Gastroesophageal sphincter (tissue), 4 donors: ENCODE measurements at regions not wholly inside any gene's neighbourhood (a gene's known extent, or its start where the extent isn't known, plus 50 kb on each side); places are given as distances from the start of the nearest gene placed in this dataset.
"Not testable (repeated sequence)": the region's sequence is repeated elsewhere in the genome, so short reads cannot be mapped to it uniquely, and the experiment has no call there.

Experiments
- ATAC-seq: fragments of 150-250 bp; one replicate; pipeline ENCODE4 v1.9.1; 2016; ENCODE audit warnings: mild to moderate bottlenecking, moderate library complexity
- H3K27ac ChIP-seq, 4 donors: fragments of 200-600 bp; sonication (generic) in 3 of 4; 1 replicate in 3 of 4; 2 replicates in 1 of 4; pipeline ENCODE4 v1.5.1; 2016 to 2019
- H3K27me3 ChIP-seq: fragments of 200-600 bp; sonication (generic); one replicate; pipeline ENCODE4 v1.5.1; 2019
- H3K36me3 ChIP-seq, 2 donors: fragments of 200-600 bp; sonication (generic); one replicate each; pipeline ENCODE4 v1.5.1; 2019; ENCODE audit warnings: control low read depth in 1 of 2
- H3K4me1 ChIP-seq, 3 donors: fragments of 200-600 bp; sonication (generic); 1 replicate in 2 of 3; 2 replicates in 1 of 3; pipeline ENCODE4 v1.5.1; 2016 to 2019; ENCODE audit warnings: control low read depth in 2 of 3
- H3K4me3 ChIP-seq, 2 donors: fragments of 200-600 bp; sonication (generic); one replicate each; pipeline ENCODE4 v1.5.1; 2019; ENCODE audit warnings: mild to moderate bottlenecking in 1 of 2, moderate library complexity in 1 of 2
- H3K9me3 ChIP-seq, 3 donors: fragments of 200-600 bp; sonication (generic); one replicate each; pipeline ENCODE4 v1.5.1; 2017 to 2019; ENCODE audit warnings: control low read depth in 2 of 3
- CTCF ChIP-seq, 4 experiments: fragments of 200-600 bp in 2 of 4; fragments of 450-650 bp in 2 of 4; sonication (generic) in 1 of 4; IDR thresholded peaks; one replicate each; pipeline ENCODE4 v1.5.1; 2017 to 2019; ENCODE audit warnings: antibody characterized with exemption in 4 of 4, mild to moderate bottlenecking in 2 of 4, moderate library complexity in 2 of 4
- EP300 ChIP-seq: sonication (generic); formaldehyde crosslinking; IDR thresholded peaks from one replicate; pipeline ENCODE4 v1.6.1; 2017; ENCODE audit warnings: antibody characterized with exemption, mild to moderate bottlenecking
- POLR2A ChIP-seq, 2 donors: fragments of 450-650 bp; IDR thresholded peaks; one replicate each; pipeline ENCODE4 v1.6.1; 2017; ENCODE audit warnings: antibody characterized with exemption in 2 of 2, mild to moderate bottlenecking in 2 of 2, moderate library complexity in 1 of 2
- POLR2AphosphoS5 ChIP-seq: sonication (generic); formaldehyde crosslinking; IDR thresholded peaks from one replicate; pipeline ENCODE4 v1.6.1; 2017; ENCODE audit warnings: antibody characterized with exemption
- WGBS, 2 donors: methylation state at CpG; one replicate each; pipeline ENCODE4 v1.1.5; 2018; ENCODE audit warnings: low coverage in 1 of 2; 5-methylcytosine and 5-hydroxymethylcytosine counted together

GRCh38 chr3:40756500-40756899 is 231.7 kb downstream of the ZNF621 start:
- 75 to 83% methylated on average over 1 of the region's 1 CpG for WGBS, 2 donors
- ATAC-seq: no peak

DNA sequence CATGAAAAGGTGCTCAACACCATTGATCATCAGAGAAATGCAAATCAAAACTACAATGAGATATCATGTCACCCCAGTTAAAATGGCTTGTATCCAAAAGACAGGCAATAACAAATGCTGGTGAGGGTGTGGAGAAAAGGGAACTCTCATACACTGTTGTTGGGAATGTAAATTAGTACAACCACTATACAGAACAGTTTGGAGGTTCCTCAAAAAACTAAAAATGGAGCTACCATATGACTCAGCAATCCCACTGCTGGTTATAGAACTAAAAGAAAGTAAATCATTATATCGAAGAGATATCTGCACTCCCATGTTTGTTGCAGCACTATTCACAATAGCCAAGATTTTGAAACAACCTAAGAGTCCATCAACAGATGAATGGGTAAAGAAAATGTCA is 238.0 kb downstream of the ZNF621 start:
- H3K27ac ChIP-seq, H3K4me3 ChIP-seq, H3K27me3 ChIP-seq, ATAC-seq, H3K36me3 ChIP-seq, H3K4me1 ChIP-seq, H3K9me3 ChIP-seq: not testable (repeated sequence)
- WGBS, 2 donors: 83 to 92% methylated on average over 1 of the region's 1 CpG

More at GRCh38 chr3:40756500-40756899, 231.7 kb downstream of the ZNF621 start:
- Histone ChIP-seq H3K27ac (no peak overlapping the region), H3K4me3 (no peak overlapping the region), H3K9me3 (no peaks in the 10 kb centered on the region), H3K36me3 (no peaks in the 10 kb centered on the region), H3K4me1 (no peaks in the 10 kb centered on the region), H3K27me3 (no peaks in the 10 kb centered on the region)
- TF ChIP-seq POLR2A (IDR thresholded peaks at IDR 0.05): no peak
- TF ChIP-seq CTCF (IDR thresholded peaks at IDR 0.05): no peak
- no peak for TF ChIP-seq POLR2AphosphoS5
- TF ChIP-seq EP300: no peak

DNA sequence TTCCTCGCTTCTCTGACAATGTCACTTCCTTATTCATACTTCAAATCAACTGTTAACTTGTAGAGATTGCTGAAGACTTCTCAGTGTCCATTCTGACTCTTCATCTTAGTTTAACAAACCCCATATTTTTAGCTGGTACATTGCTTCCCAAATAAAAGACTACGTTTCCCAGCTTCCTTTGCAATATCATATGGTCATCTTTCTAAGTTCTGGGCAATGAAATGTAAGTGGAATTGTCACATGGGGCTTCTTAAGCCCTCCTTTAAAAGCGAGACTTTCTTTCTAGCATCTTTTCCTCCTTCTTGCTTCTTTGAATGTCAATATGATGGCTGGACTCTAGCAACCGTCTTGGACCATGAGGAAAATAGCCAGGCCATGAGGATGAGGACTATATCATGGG is 239.0 kb downstream of the ZNF621 start:
- TF ChIP-seq POLR2A (IDR thresholded peaks at IDR 0.05) (no peak), EP300 (no peak), POLR2AphosphoS5 (no peak), CTCF (IDR thresholded peaks at IDR 0.05) (no peak)
- peaks cover 0 to 17% (median 6%) of the 10 kb centered on the region in 3 donors for H3K4me1 ChIP-seq
- H3K9me3 ChIP-seq: peaks cover 0 to 9% (median 0%) of the 10 kb centered on the region in 3 donors
- 85 to 94% methylated on average over 4 of the region's 4 CpGs for WGBS, 2 donors
- no peak overlapping the region for H3K27ac ChIP-seq
- ATAC-seq: no peak
- no peak overlapping the region for H3K4me3 ChIP-seq
- no peaks in the 10 kb centered on the region for H3K36me3 ChIP-seq
- no peaks in the 10 kb centered on the region for H3K27me3 ChIP-seq

DNA sequence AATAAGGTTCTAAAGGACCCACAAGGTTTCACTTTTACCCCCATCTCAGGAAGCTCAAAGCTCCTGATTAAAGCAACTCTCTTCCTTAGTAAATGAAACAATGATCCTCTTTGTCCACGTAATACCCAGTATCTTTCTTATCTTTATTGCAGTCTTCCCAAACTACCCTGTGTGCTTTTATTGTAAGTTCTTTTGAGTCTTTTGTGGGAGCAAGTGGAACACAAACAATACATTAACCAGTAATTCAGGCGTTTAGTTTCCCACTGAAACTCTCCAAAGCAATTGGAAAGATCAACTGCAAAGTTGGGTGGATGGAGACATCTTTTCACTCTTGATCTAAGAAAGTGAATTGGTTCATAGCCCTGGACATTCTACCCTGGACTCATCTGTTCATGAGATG is 240.0 kb downstream of the ZNF621 start:
- no peak overlapping the region for H3K4me3 ChIP-seq
- H3K27ac ChIP-seq: no peak overlapping the region
- WGBS, 2 donors: 78% methylated on average over 2 of the region's 2 CpGs; no CpG with 5 or more reads in 1 of the 2 donors
- H3K4me1 ChIP-seq: peaks cover 0 to 27% (median 10%) of the 10 kb centered on the region in 3 donors
- H3K9me3 ChIP-seq: peaks cover 0 to 9% (median 0%) of the 10 kb centered on the region in 3 donors
- ATAC-seq: no peak
- no peaks in the 10 kb centered on the region for H3K27me3 ChIP-seq
- TF ChIP-seq POLR2A (IDR thresholded peaks at IDR 0.05) (no peak), EP300 (no peak), CTCF (IDR thresholded peaks at IDR 0.05) (no peak), POLR2AphosphoS5 (no peak)
- H3K36me3 ChIP-seq: no peaks in the 10 kb centered on the region

GRCh38 chr3:40765884-40766283 is 241.1 kb downstream of the ZNF621 start:
- no peaks in the 10 kb centered on the region for H3K27me3 ChIP-seq
- H3K9me3 ChIP-seq: peaks cover 0 to 9% (median 0%) of the 10 kb centered on the region in 3 donors
- no peaks in the 10 kb centered on the region for H3K36me3 ChIP-seq
- ATAC-seq: peak; percentile 83
- H3K27ac ChIP-seq: no peak overlapping the region
- H3K4me3 ChIP-seq: no peak overlapping the region
- peaks cover 0 to 33% (median 10%) of the 10 kb centered on the region in 3 donors for H3K4me1 ChIP-seq
- TF ChIP-seq CTCF (IDR thresholded peaks at IDR 0.05) (no peak), POLR2AphosphoS5 (no peak), EP300 (no peak), POLR2A (IDR thresholded peaks at IDR 0.05) (no peak)
- 35 to 70% methylated on average over 1 to 3 of the region's 3 CpGs for WGBS, 2 donors
